ENCODE measurements at regions not wholly inside any gene's neighbourhood (a gene's known extent, or its start where the extent isn't known, plus 50 kb on each side); places are given as distances from the start of the nearest gene placed in this dataset.

GRCh38 chr18:40179729-40180461, 1775.1 kb upstream of the PIK3C3 start:
- no peaks in the 10 kb centered on the region for H3K36me3 ChIP-seq (ENCODE audit: insufficient read depth, low read length)
- no peak overlapping the region for H2AFZ ChIP-seq (ENCODE audit: low read length)
- no peaks in the 10 kb centered on the region for H3K9me3 ChIP-seq (ENCODE audit: low read length)
- TF ChIP-seq, protein P1, sequence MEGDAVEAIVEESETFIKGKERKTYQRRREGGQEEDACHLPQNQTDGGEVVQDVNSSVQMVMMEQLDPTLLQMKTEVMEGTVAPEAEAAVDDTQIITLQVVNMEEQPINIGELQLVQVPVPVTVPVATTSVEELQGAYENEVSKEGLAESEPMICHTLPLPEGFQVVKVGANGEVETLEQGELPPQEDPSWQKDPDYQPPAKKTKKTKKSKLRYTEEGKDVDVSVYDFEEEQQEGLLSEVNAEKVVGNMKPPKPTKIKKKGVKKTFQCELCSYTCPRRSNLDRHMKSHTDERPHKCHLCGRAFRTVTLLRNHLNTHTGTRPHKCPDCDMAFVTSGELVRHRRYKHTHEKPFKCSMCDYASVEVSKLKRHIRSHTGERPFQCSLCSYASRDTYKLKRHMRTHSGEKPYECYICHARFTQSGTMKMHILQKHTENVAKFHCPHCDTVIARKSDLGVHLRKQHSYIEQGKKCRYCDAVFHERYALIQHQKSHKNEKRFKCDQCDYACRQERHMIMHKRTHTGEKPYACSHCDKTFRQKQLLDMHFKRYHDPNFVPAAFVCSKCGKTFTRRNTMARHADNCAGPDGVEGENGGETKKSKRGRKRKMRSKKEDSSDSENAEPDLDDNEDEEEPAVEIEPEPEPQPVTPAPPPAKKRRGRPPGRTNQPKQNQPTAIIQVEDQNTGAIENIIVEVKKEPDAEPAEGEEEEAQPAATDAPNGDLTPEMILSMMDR (IDR thresholded peaks at IDR 0.05; ENCODE audit: low read length), result no peak
- no peak for TF ChIP-seq EZH2 (IDR thresholded peaks at IDR 0.05; ENCODE audit: borderline replicate concordance, low read length)
- no peaks in the 10 kb centered on the region for H4K20me1 ChIP-seq (ENCODE audit: insufficient read depth, low read length)
- no peak overlapping the region for H3K27ac ChIP-seq (ENCODE audit: low read depth, low read length, poor library complexity, severe bottlenecking)
- no peak overlapping the region for H3K9ac ChIP-seq (ENCODE audit: low read length)
- H3F3A ChIP-seq (ENCODE audit: insufficient read depth, low read length), result no peaks in the 10 kb centered on the region
- no peaks in the 10 kb centered on the region for H3K4me1 ChIP-seq (ENCODE audit: insufficient read depth, low read length, severe bottlenecking)
- no peak overlapping the region for H3K4me3 ChIP-seq (ENCODE audit: low read depth, low read length, poor library complexity, severe bottlenecking)
- no peaks in the 10 kb centered on the region for H3K9me2 ChIP-seq (ENCODE audit: low read depth, low read length)
- H3K79me2 ChIP-seq (ENCODE audit: insufficient read depth, low read length), result no peaks in the 10 kb centered on the region
- no peak overlapping the region for H3K4me2 ChIP-seq (ENCODE audit: low read length)
- no peaks in the 10 kb centered on the region for H3K27me3 ChIP-seq (ENCODE audit: insufficient read depth, low read length)

DNA sequence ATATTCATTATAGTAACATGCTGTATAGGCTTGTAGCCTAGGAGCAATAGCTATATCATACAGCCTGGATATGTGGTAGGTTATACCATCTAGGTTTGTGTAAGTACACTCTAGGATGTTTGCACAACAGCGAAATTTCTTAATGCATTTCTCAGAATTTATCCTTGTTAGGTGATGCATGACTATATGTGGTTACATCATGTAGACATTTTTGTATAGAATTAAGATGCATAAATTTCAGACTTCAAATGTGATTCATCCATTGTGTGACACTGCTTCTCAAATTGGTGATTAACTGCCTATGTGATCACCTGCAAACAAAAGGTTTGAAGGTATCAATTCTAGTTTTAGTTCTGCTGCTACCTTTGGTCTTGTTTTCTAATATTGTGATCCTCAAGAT, 1787.0 kb upstream of the PIK3C3 start:
- Histone ChIP-seq H3K36me3 (ENCODE audit: insufficient read depth, low read length) (no peaks in the 10 kb centered on the region), H3K9me2 (ENCODE audit: low read depth, low read length) (no peaks in the 10 kb centered on the region), H3K27ac (ENCODE audit: low read depth, low read length, poor library complexity, severe bottlenecking) (no peak overlapping the region), H3K9me3 (ENCODE audit: low read length) (no peaks in the 10 kb centered on the region), H3K79me2 (ENCODE audit: insufficient read depth, low read length) (no peaks in the 10 kb centered on the region), H3K4me3 (ENCODE audit: low read depth, low read length, poor library complexity, severe bottlenecking) (no peak overlapping the region), H3K9ac (ENCODE audit: low read length) (no peak overlapping the region), H3K4me2 (ENCODE audit: low read length) (no peak overlapping the region), H4K20me1 (ENCODE audit: insufficient read depth, low read length) (no peaks in the 10 kb centered on the region), H3F3A (ENCODE audit: insufficient read depth, low read length) (no peaks in the 10 kb centered on the region), H3K4me1 (ENCODE audit: insufficient read depth, low read length, severe bottlenecking) (no peaks in the 10 kb centered on the region), H2AFZ (ENCODE audit: low read length) (no peak overlapping the region), H3K27me3 (ENCODE audit: insufficient read depth, low read length) (no peaks in the 10 kb centered on the region)
- no peak for TF ChIP-seq EZH2 (IDR thresholded peaks at IDR 0.05; ENCODE audit: borderline replicate concordance, low read length)
- TF ChIP-seq, protein P1 (IDR thresholded peaks at IDR 0.05; ENCODE audit: low read length), result no peak

DNA sequence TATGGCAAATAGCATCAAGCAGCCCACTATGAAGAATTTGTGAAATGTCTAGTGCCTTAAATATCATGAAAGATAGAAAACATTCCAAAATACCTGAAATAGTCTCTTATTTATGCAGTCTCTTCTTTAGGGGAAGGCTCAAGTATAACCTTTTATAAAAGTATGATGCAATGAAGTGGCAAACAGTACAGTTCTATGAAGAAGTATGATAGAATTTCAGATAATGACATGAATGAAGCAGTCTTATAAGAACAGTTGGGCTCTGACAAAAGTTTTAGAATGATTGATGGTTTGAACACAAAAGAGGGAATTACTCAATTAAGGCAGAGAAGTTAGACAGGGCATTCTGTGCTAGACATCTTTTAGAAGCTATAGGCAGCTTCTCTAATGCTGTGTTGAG, 1791.8 kb upstream of the PIK3C3 start:
- H3K9me2 ChIP-seq (ENCODE audit: low read depth, low read length), result no peaks in the 10 kb centered on the region
- H3K4me3 ChIP-seq (ENCODE audit: low read depth, low read length, poor library complexity, severe bottlenecking), result no peak overlapping the region
- no peaks in the 10 kb centered on the region for H3K79me2 ChIP-seq (ENCODE audit: insufficient read depth, low read length)
- H3K36me3 ChIP-seq (ENCODE audit: insufficient read depth, low read length), result no peaks in the 10 kb centered on the region
- TF ChIP-seq EZH2 (IDR thresholded peaks at IDR 0.05; ENCODE audit: borderline replicate concordance, low read length), result no peak
- TF ChIP-seq, protein P1 (IDR thresholded peaks at IDR 0.05; ENCODE audit: low read length), result no peak
- H2AFZ ChIP-seq (ENCODE audit: low read length), result no peak overlapping the region
- H3K27me3 ChIP-seq (ENCODE audit: insufficient read depth, low read length), result no peaks in the 10 kb centered on the region
- H3K9ac ChIP-seq (ENCODE audit: low read length), result no peak overlapping the region
- no peaks in the 10 kb centered on the region for H3K4me1 ChIP-seq (ENCODE audit: insufficient read depth, low read length, severe bottlenecking)
- no peaks in the 10 kb centered on the region for H4K20me1 ChIP-seq (ENCODE audit: insufficient read depth, low read length)
- H3K4me2 ChIP-seq (ENCODE audit: low read length), result no peak overlapping the region
- H3K9me3 ChIP-seq (ENCODE audit: low read length), result no peaks in the 10 kb centered on the region
- H3F3A ChIP-seq (ENCODE audit: insufficient read depth, low read length), result no peaks in the 10 kb centered on the region
- H3K27ac ChIP-seq (ENCODE audit: low read depth, low read length, poor library complexity, severe bottlenecking), result no peak overlapping the region
